AG09309 (cell line): ENCODE measurements at regions not wholly inside any gene's neighbourhood (a gene's known extent, or its start where the extent isn't known, plus 50 kb on each side); places are given as distances from the start of the nearest gene placed in this dataset.
"Not testable (repeated sequence)": the region's sequence is repeated elsewhere in the genome, so short reads cannot be mapped to it uniquely, and the experiment has no call there.

Source experiments
- DNase-seq: peaks from one replicate; pipeline ENCODE4 v3.0.0-alpha.2; 2010; ENCODE audit warnings: low read depth
- H3K4me3 ChIP-seq: 2 replicates; pipeline ENCODE4 v1.5.1; 2011; ENCODE audit warnings: mild to moderate bottlenecking, low read depth, low read length, moderate library complexity; ENCODE audit not compliant: control insufficient read depth
- CTCF ChIP-seq: IDR thresholded peaks from 2 replicates; pipeline ENCODE4 v1.5.1; 2011; ENCODE audit warnings: mild to moderate bottlenecking, low read depth, low read length, inconsistent platforms; ENCODE audit not compliant: insufficient read depth, control insufficient read depth; ENCODE audit errors: missing control alignments

DNA sequence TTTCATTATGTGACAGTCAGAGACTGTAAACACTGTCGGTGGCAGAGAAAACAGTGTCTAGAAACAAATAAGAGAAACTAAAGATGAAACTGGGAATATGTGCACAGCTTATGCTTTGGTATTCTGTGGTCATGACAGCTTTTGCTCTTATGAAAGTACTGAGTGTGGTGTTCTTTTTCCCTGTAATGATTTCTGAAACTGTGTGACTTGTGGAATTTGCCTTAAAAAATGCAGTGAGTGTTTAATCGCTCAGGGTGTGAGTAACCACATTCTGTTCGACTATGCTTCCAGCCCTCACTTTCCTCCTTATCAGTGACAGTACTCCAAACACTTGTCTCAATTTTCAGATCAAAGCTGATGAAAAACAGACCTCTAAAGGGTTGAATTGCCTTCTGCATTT lies 66.9 kb upstream of the DIAPH3 start:
- H3K4me3 ChIP-seq: no peak overlapping the region
- DNase-seq: no peak

GRCh38 chr13:60242043-60242595 lies 78.4 kb upstream of the DIAPH3 start:
- no peak for DNase-seq
- no peak for TF ChIP-seq CTCF
- no peak overlapping the region for H3K4me3 ChIP-seq

More for the DNA sequence above, 66.9 kb upstream of the DIAPH3 start:
- no peak for TF ChIP-seq CTCF

DNA sequence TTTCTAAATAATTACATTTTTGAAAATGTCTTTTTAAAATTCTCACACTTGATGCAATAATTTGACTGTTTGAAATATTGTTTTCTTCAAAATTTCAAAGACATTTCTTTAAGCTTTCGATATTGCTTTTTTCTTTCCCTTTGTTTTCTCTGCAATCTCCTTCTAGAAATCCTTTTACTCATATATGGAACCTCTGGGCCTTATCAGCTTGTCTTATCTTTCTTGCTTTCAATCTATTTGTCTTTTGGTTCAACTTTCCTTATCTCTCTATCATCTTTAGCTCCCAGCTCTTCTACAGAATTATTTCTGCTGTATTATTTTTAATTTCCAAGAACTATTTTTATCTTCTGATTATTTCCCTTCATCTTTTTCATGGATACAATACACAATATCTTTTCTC lies 80.7 kb upstream of the DIAPH3 start:
- H3K4me3 ChIP-seq: no peak overlapping the region
- DNase-seq: no peak
- no peak for TF ChIP-seq CTCF

GRCh38 chr13:60251419-60251818 lies 87.7 kb upstream of the DIAPH3 start:
- DNase-seq, H3K4me3 ChIP-seq: not testable (repeated sequence)

DNA sequence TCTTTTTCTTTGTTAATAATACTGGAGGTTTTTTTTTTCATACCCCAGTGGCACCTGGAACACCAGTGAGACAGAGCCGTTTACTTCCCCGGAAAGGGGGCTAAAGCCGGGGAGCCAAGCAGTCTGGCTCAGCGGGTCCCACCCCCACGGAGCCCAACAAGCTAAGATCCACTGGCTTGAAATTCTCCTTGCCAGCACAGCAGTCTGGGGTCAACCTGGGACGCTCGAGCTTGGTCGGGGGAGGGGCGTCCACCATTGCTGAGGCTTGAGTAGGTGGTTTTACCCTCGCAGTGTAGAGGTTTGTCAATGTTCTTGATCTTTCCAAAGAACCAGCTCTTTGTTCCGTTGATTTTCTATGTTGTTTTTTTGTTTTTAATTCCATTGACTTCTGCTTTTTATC lies 94.6 kb upstream of the DIAPH3 start:
- H3K4me3 ChIP-seq: no peak overlapping the region
- no peak for TF ChIP-seq CTCF
- DNase-seq: no peak

- no peak overlapping the region for H3K4me3 ChIP-seq
- no peak for TF ChIP-seq CTCF
- no peak for DNase-seq
Observed at GRCh38 chr13:60260440-60260839, 96.7 kb upstream of the DIAPH3 start.

DNA sequence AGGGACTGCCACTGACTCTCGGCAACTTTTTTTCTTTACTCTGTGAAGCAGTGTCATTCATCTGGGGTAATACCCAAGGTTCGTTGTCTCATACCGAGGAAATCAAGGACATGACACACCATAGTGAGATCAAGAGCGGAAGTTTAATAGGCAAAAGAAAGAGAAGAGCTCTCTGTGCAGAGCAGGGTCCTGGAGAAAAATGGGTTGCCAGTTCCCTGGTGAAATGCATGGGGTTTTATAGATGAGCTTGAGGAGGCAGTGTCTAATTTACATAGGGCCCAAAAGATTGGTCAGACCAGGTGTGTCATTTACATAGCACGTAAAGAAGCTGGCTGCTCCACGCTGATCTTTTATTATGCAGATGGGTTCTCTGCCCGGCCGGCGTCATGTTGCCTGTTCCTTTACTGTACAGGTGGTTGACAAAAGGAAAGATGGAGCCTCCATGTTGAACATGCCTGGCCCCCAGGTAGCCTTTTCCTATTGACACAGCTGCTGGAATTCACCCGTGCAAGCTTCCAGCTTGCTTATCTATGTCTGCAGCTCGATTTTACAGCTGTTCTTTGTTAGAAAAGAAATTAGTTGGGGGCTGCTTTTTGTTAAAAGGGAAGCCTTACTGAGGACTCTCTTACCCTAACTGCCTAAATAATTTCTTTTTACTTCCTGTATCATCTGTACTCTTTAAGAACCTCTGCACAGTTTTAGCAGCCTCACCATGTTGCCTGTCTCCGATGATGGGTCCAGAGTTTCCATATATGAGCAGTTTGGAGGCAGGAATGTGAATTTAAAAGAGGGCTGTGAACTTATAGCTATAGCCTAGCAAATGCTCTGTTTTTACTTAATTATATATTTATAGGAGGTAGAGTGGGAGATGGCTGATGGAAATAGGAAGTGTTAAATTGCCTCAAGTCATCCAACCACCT lies 98.0 kb upstream of the DIAPH3 start:
- no peak for DNase-seq
- no peak overlapping the region for H3K4me3 ChIP-seq
- TF ChIP-seq CTCF: no peak
